ENCODE measurements at regions not wholly inside any gene's neighbourhood (a gene's known extent, or its start where the extent isn't known, plus 50 kb on each side); places are given as distances from the start of the nearest gene placed in this dataset.

- intact Hi-C loops (cut with DNase I) = no loop called here
- TF ChIP-seq EP300 (IDR thresholded peaks at IDR 0.05) (no peak), POLR2A (IDR thresholded peaks at IDR 0.05; ENCODE audit: low read depth) (no peak), POLR2AphosphoS5 (IDR thresholded peaks at IDR 0.05) (no peak), CTCF (IDR thresholded peaks at IDR 0.05) (no peak)
- Histone ChIP-seq H3K27me3 (no peaks in the 10 kb centered on the region), H3K36me3 (no peaks in the 10 kb centered on the region), H3K4me1 (no peaks in the 10 kb centered on the region), H3K4me3 (no peak overlapping the region), H3K9me3 (no peaks in the 10 kb centered on the region), H3K27ac (replicated peaks in 1 of 4) (no peak overlapping the region)
- 95% methylated on average over 7 of the region's 7 CpGs for WGBS
- no peak for DNase-seq (ENCODE audit: extremely low spot score)
Measured at GRCh38 chr6:134590449-134590848, 272.5 kb upstream of the SGK1 start.

- H3K36me3 ChIP-seq = no peaks in the 10 kb centered on the region
Measured at GRCh38 chr6:134590004-134590403, 272.1 kb upstream of the SGK1 start.

GRCh38 chr6:134589512-134589911, 271.6 kb upstream of the SGK1 start:
- Histone ChIP-seq H3K4me1 (peaks cover 0 to 9% (median 0%) of the 10 kb centered on the region in 4 donors), H3K9me3 (no peaks in the 10 kb centered on the region), H3K36me3 (no peaks in the 10 kb centered on the region), H3K4me3 (no peak overlapping the region), H3K27ac (replicated peaks in 1 of 4) (no peak overlapping the region), H3K27me3 (no peaks in the 10 kb centered on the region)
- intact Hi-C loops (cut with DNase I) = no loop called here
- WGBS = 83% methylated on average over 5 of the region's 5 CpGs
- DNase-seq (ENCODE audit: extremely low spot score) = no peak
- no peak for TF ChIP-seq POLR2AphosphoS5 (IDR thresholded peaks at IDR 0.05)
- TF ChIP-seq CTCF (IDR thresholded peaks at IDR 0.05) = no peak
- TF ChIP-seq POLR2A (IDR thresholded peaks at IDR 0.05; ENCODE audit: low read depth) = no peak
- TF ChIP-seq EP300 (IDR thresholded peaks at IDR 0.05) = no peak

More at GRCh38 chr6:134590004-134590403, 272.1 kb upstream of the SGK1 start:
- intact Hi-C loops (cut with DNase I) = no loop called here
- Histone ChIP-seq H3K4me3 (no peak overlapping the region), H3K27me3 (no peaks in the 10 kb centered on the region), H3K4me1 (peaks cover 0 to 4% (median 0%) of the 10 kb centered on the region in 4 donors), H3K27ac (replicated peaks in 1 of 4) (no peak overlapping the region), H3K9me3 (no peaks in the 10 kb centered on the region)
- DNase-seq (ENCODE audit: extremely low spot score) = no peak
- no peak for TF ChIP-seq POLR2AphosphoS5 (IDR thresholded peaks at IDR 0.05)
- no peak for TF ChIP-seq POLR2A (IDR thresholded peaks at IDR 0.05; ENCODE audit: low read depth)
- TF ChIP-seq CTCF (IDR thresholded peaks at IDR 0.05) = no peak
- no peak for TF ChIP-seq EP300 (IDR thresholded peaks at IDR 0.05)
- 96% methylated on average over 5 of the region's 5 CpGs for WGBS

GRCh38 chr6:134588267-134588666, 270.4 kb upstream of the SGK1 start:
- Histone ChIP-seq H3K4me1 (peaks cover 0 to 10% (median 0%) of the 10 kb centered on the region in 4 donors), H3K9me3 (no peaks in the 10 kb centered on the region), H3K27ac (replicated peaks in 1 of 4) (no peak overlapping the region), H3K36me3 (no peaks in the 10 kb centered on the region), H3K4me3 (no peak overlapping the region), H3K27me3 (no peaks in the 10 kb centered on the region)
- TF ChIP-seq EP300 (IDR thresholded peaks at IDR 0.05) = no peak
- TF ChIP-seq CTCF (IDR thresholded peaks at IDR 0.05) = no peak
- no peak for TF ChIP-seq POLR2A (IDR thresholded peaks at IDR 0.05; ENCODE audit: low read depth)
- TF ChIP-seq POLR2AphosphoS5 (IDR thresholded peaks at IDR 0.05) = no peak
- DNase-seq (ENCODE audit: extremely low spot score) = no peak
- intact Hi-C loops (cut with DNase I) = no loop called here
- WGBS = 97% methylated on average over 2 of the region's 2 CpGs

GRCh38 chr6:134585517-134585873, 267.6 kb upstream of the SGK1 start:
- Histone ChIP-seq H3K27me3 (no peaks in the 10 kb centered on the region), H3K27ac (replicated peaks in 1 of 4) (no peak overlapping the region), H3K9me3 (no peaks in the 10 kb centered on the region), H3K36me3 (no peaks in the 10 kb centered on the region), H3K4me3 (no peak overlapping the region), H3K4me1 (peaks cover 0 to 10% (median 0%) of the 10 kb centered on the region in 4 donors)
- 74% methylated on average over 8 of the region's 8 CpGs for WGBS
- no peak for DNase-seq (ENCODE audit: extremely low spot score)
- no peak for TF ChIP-seq CTCF (IDR thresholded peaks at IDR 0.05)
- no peak for TF ChIP-seq EP300 (IDR thresholded peaks at IDR 0.05)
- no peak for TF ChIP-seq POLR2AphosphoS5 (IDR thresholded peaks at IDR 0.05)
- TF ChIP-seq POLR2A (IDR thresholded peaks at IDR 0.05; ENCODE audit: low read depth) = no peak
- intact Hi-C loops (cut with DNase I) = no loop called here

Measured in esophagus muscularis mucosa (tissue), 4 donors.